ENCODE measurements at regions not wholly inside any gene's neighbourhood (a gene's known extent, or its start where the extent isn't known, plus 50 kb on each side); places are given as distances from the start of the nearest gene placed in this dataset.
"Not testable (repeated sequence)": the region's sequence is repeated elsewhere in the genome, so short reads cannot be mapped to it uniquely, and the experiment has no call there.

GRCh38 chr7:156353352-156353751 is 287.2 kb upstream of the RNF32 start:
- Histone ChIP-seq H2AFZ (ENCODE audit: low read length) (no peak overlapping the region), H3K27ac (ENCODE audit: low read depth, low read length) (no peak overlapping the region), H3K36me3 (ENCODE audit: insufficient read depth, low read length) (no peaks in the 10 kb centered on the region), H3K4me2 (ENCODE audit: insufficient read depth, low read length) (no peak overlapping the region), H3K4me1 (ENCODE audit: insufficient read depth, low read length) (no peaks in the 10 kb centered on the region), H3K4me3 (ENCODE audit: insufficient read depth, low read length) (no peak overlapping the region), H3K79me2 (ENCODE audit: insufficient read depth, low read length) (no peaks in the 10 kb centered on the region), H3K9me3 (ENCODE audit: low read depth, low read length) (peaks cover 4% of the 10 kb centered on the region), H4K20me1 (ENCODE audit: insufficient read depth, low read length) (no peaks in the 10 kb centered on the region), H3K27me3 (ENCODE audit: insufficient read depth, low read length) (no peaks in the 10 kb centered on the region)
- TF ChIP-seq CTCF (IDR thresholded peaks at IDR 0.05; ENCODE audit: extremely low read depth, low read depth, low read length) = no peak
- DNase-seq (ENCODE audit: insufficient read length, low spot score, missing footprints) = no peak

GRCh38 chr7:156347703-156348248 is 292.8 kb upstream of the RNF32 start:
- not testable (repeated sequence) for H2AFZ ChIP-seq (ENCODE audit: low read length)

GRCh38 chr7:156347132-156347531 is 293.4 kb upstream of the RNF32 start:
- Histone ChIP-seq H3K4me3 (ENCODE audit: insufficient read depth, low read length) (no peak overlapping the region), H3K27me3 (ENCODE audit: insufficient read depth, low read length) (no peaks in the 10 kb centered on the region), H3K4me1 (ENCODE audit: insufficient read depth, low read length) (no peaks in the 10 kb centered on the region), H3K36me3 (ENCODE audit: insufficient read depth, low read length) (no peaks in the 10 kb centered on the region), H3K27ac (ENCODE audit: low read depth, low read length) (no peak overlapping the region), H3K4me2 (ENCODE audit: insufficient read depth, low read length) (no peak overlapping the region), H3K79me2 (ENCODE audit: insufficient read depth, low read length) (no peaks in the 10 kb centered on the region), H3K9me3 (ENCODE audit: low read depth, low read length) (peaks cover 7% of the 10 kb centered on the region), H2AFZ (ENCODE audit: low read length) (no peak overlapping the region), H4K20me1 (ENCODE audit: insufficient read depth, low read length) (no peaks in the 10 kb centered on the region)
- TF ChIP-seq CTCF (IDR thresholded peaks at IDR 0.05; ENCODE audit: extremely low read depth, low read depth, low read length) = no peak
- no peak for DNase-seq (ENCODE audit: insufficient read length, low spot score, missing footprints)

More at GRCh38 chr7:156347703-156348248, 292.8 kb upstream of the RNF32 start:
- H3K4me2 ChIP-seq (ENCODE audit: insufficient read depth, low read length); H3K27ac ChIP-seq (ENCODE audit: low read depth, low read length); H3K27me3 ChIP-seq (ENCODE audit: insufficient read depth, low read length); H3K4me3 ChIP-seq (ENCODE audit: insufficient read depth, low read length); H3K4me1 ChIP-seq (ENCODE audit: insufficient read depth, low read length); H4K20me1 ChIP-seq (ENCODE audit: insufficient read depth, low read length); H3K79me2 ChIP-seq (ENCODE audit: insufficient read depth, low read length); H3K36me3 ChIP-seq (ENCODE audit: insufficient read depth, low read length); DNase-seq (ENCODE audit: insufficient read length, low spot score, missing footprints); H3K9me3 ChIP-seq (ENCODE audit: low read depth, low read length): not testable (repeated sequence)

GRCh38 chr7:156344595-156344994 is 296.0 kb upstream of the RNF32 start:
- Histone ChIP-seq H3K4me1 (ENCODE audit: insufficient read depth, low read length) (no peaks in the 10 kb centered on the region), H4K20me1 (ENCODE audit: insufficient read depth, low read length) (no peaks in the 10 kb centered on the region), H3K36me3 (ENCODE audit: insufficient read depth, low read length) (no peaks in the 10 kb centered on the region), H3K27ac (ENCODE audit: low read depth, low read length) (no peak overlapping the region), H2AFZ (ENCODE audit: low read length) (no peak overlapping the region), H3K9me3 (ENCODE audit: low read depth, low read length) (peaks cover 7% of the 10 kb centered on the region), H3K4me2 (ENCODE audit: insufficient read depth, low read length) (no peak overlapping the region), H3K27me3 (ENCODE audit: insufficient read depth, low read length) (no peaks in the 10 kb centered on the region), H3K4me3 (ENCODE audit: insufficient read depth, low read length) (no peak overlapping the region), H3K79me2 (ENCODE audit: insufficient read depth, low read length) (no peaks in the 10 kb centered on the region)
- no peak for DNase-seq (ENCODE audit: insufficient read length, low spot score, missing footprints)
- TF ChIP-seq CTCF (IDR thresholded peaks at IDR 0.05; ENCODE audit: extremely low read depth, low read depth, low read length) = no peak

Data from osteoblast (primary cell).